DOHH2 (cell line): ENCODE measurements at regions not wholly inside any gene's neighbourhood (a gene's known extent, or its start where the extent isn't known, plus 50 kb on each side); places are given as distances from the start of the nearest gene placed in this dataset.

Experiments used
- H3F3A ChIP-seq: fragments of 200-600 bp; sonication (generic), shearing (Covaris generic); 2 replicates; pipeline ENCODE4 v1.6.0; 2016; ENCODE audit warnings: antibody characterized with exemption, mild to moderate bottlenecking; ENCODE audit not compliant: control insufficient read depth, insufficient read depth
- H3K27ac ChIP-seq: fragments of 200-600 bp; sonication (generic); 2 replicates; pipeline ENCODE4 v1.5.1; 2014; ENCODE audit warnings: low read depth, mild to moderate bottlenecking, low read length, moderate library complexity
- H3K27me3 ChIP-seq: fragments of 200-600 bp; sonication (generic); 2 replicates; pipeline ENCODE4 v1.6.1; 2014; ENCODE audit warnings: mild to moderate bottlenecking, low read length, mixed read lengths; ENCODE audit not compliant: control insufficient read depth
- H3K36me3 ChIP-seq: fragments of 200-600 bp; sonication (generic); 2 replicates; pipeline ENCODE4 v1.6.1; 2014; ENCODE audit warnings: mild to moderate bottlenecking, low read length, moderate library complexity, mixed read lengths; ENCODE audit not compliant: control insufficient read depth
- H3K4me1 ChIP-seq: fragments of 200-600 bp; sonication (generic); 2 replicates; pipeline ENCODE4 v1.6.1; 2014; ENCODE audit warnings: mild to moderate bottlenecking, low read length, mixed read lengths; ENCODE audit not compliant: control insufficient read depth
- H3K4me2 ChIP-seq: fragments of 200-600 bp; sonication (generic); 2 replicates; pipeline ENCODE4 v1.6.0; 2014; ENCODE audit warnings: mild to moderate bottlenecking, low read length, moderate library complexity
- H3K4me3 ChIP-seq: fragments of 200-600 bp; sonication (generic); 2 replicates; pipeline ENCODE4 v1.5.1; 2014; ENCODE audit warnings: mild to moderate bottlenecking, low read length, mixed read lengths
- H3K79me2 ChIP-seq: fragments of 200-600 bp; sonication (generic); 2 replicates; pipeline ENCODE4 v1.6.1; 2014; ENCODE audit warnings: mild to moderate bottlenecking, low read length, mixed read lengths; ENCODE audit not compliant: control insufficient read depth
- H3K9me2 ChIP-seq: fragments of 200-600 bp; sonication (generic); replicated peaks from 2 replicates; pipeline ENCODE4 v1.6.1; 2014; ENCODE audit warnings: mild to moderate bottlenecking, low read length, mixed read lengths; ENCODE audit not compliant: control insufficient read depth
- H3K9me3 ChIP-seq: fragments of 200-600 bp; sonication (generic); 2 replicates; pipeline ENCODE4 v1.6.1; 2014; ENCODE audit warnings: antibody characterized with exemption, low read length, mixed read lengths; ENCODE audit not compliant: control insufficient read depth, insufficient read depth
- H4K20me1 ChIP-seq: fragments of 200-600 bp; sonication (generic); 2 replicates; pipeline ENCODE4 v1.6.0; 2014; ENCODE audit warnings: low read depth, mild to moderate bottlenecking, antibody characterized with exemption, low read length, moderate library complexity; ENCODE audit not compliant: control insufficient read depth, insufficient read depth
- CTCF ChIP-seq: fragments of 200-600 bp; sonication (generic); IDR thresholded peaks from one replicate; pipeline ENCODE4 v1.5.1; 2014; ENCODE audit warnings: antibody characterized with exemption, mild to moderate bottlenecking, low read depth, low read length; ENCODE audit not compliant: poor library complexity, severe bottlenecking
- EZH2phosphoT487 ChIP-seq: fragments of 200-600 bp; sonication (generic); IDR thresholded peaks from 2 replicates; pipeline ENCODE4 v1.6.1; 2017; ENCODE audit warnings: borderline replicate concordance, mild to moderate bottlenecking, antibody characterized with exemption, low read length, moderate library complexity, mixed read lengths

GRCh38 chr10:31152421-31153135 lies 120.9 kb upstream of the ZNF438 start:
- Histone ChIP-seq H3K27me3 (no peaks in the 10 kb centered on the region), H3K4me3 (no peak overlapping the region), H3K79me2 (no peaks in the 10 kb centered on the region), H3K9me2 (no peaks in the 10 kb centered on the region), H3K36me3 (no peaks in the 10 kb centered on the region), H3K9me3 (no peaks in the 10 kb centered on the region), H4K20me1 (no peaks in the 10 kb centered on the region), H3K27ac (no peak overlapping the region), H3K4me2 (no peak overlapping the region), H3F3A (no peaks in the 10 kb centered on the region), H3K4me1 (no peaks in the 10 kb centered on the region)
- TF ChIP-seq EZH2phosphoT487 (no peak), CTCF (no peak)

- Histone ChIP-seq H3K4me1 (no peaks in the 10 kb centered on the region), H3K4me3 (no peak overlapping the region), H3F3A (no peaks in the 10 kb centered on the region), H3K27ac (no peak overlapping the region), H4K20me1 (no peaks in the 10 kb centered on the region), H3K4me2 (no peak overlapping the region), H3K9me2 (no peaks in the 10 kb centered on the region), H3K79me2 (no peaks in the 10 kb centered on the region), H3K9me3 (no peaks in the 10 kb centered on the region), H3K36me3 (no peaks in the 10 kb centered on the region), H3K27me3 (no peaks in the 10 kb centered on the region)
- TF ChIP-seq CTCF: no peak
- no peak for TF ChIP-seq EZH2phosphoT487
These were observed 121.5 kb upstream of the ZNF438 start for GRCh38 chr10:31153161-31153560.

GRCh38 chr10:31153692-31154091 lies 122.0 kb upstream of the ZNF438 start:
- Histone ChIP-seq H3K9me2 (no peaks in the 10 kb centered on the region), H4K20me1 (no peaks in the 10 kb centered on the region), H3K4me3 (no peak overlapping the region), H3K27ac (no peak overlapping the region), H3K27me3 (no peaks in the 10 kb centered on the region), H3K9me3 (no peaks in the 10 kb centered on the region), H3K4me2 (no peak overlapping the region), H3K79me2 (no peaks in the 10 kb centered on the region), H3K4me1 (no peaks in the 10 kb centered on the region), H3F3A (no peaks in the 10 kb centered on the region), H3K36me3 (no peaks in the 10 kb centered on the region)
- no peak for TF ChIP-seq EZH2phosphoT487
- no peak for TF ChIP-seq CTCF
